IMR-90 (cell line): ENCODE measurements at regions not wholly inside any gene's neighbourhood (a gene's known extent, or its start where the extent isn't known, plus 50 kb on each side); places are given as distances from the start of the nearest gene placed in this dataset.

ENCODE experiments used
- ATAC-seq: fragments of 200-7000 bp; cut with Tn5 transposase; 2 replicates; pipeline ENCODE4 v1.9.1; 2020; ENCODE audit warnings: low read depth, mild to moderate bottlenecking, moderate library complexity
- BruUV-seq: library from RNA; stranded (reverse); fragments of 400-500 nt; replicated peaks from 2 replicates; lab custom pipeline; 2021; lab: Mats Ljungman, UMichigan
- CTCF ChIA-PET: fragments of 300-600 bp; formaldehyde crosslinking; extraction: SDS; loops from one replicate; lab custom pipeline; 2021; ENCODE audit warnings: antibody characterized with exemption; lab: Yijun Ruan, JAX
- POLR2A ChIA-PET: fragments of 300-600 bp; sonication (Branson Sonifier 250); formaldehyde crosslinking; loops from one replicate; lab custom pipeline; 2022; ENCODE audit warnings: antibody characterized with exemption; ENCODE audit not compliant: unreplicated experiment; lab: Charles Lee
- DNase-seq: peaks from one replicate; pipeline ENCODE4 v3.0.0; 2013
- H2AFZ ChIP-seq: replicated peaks from 2 replicates; pipeline ENCODE3; 2013; ENCODE audit warnings: low read length, mild to moderate bottlenecking; ENCODE audit not compliant: poor library complexity
- H2AK5ac ChIP-seq: 2 replicates; pipeline ENCODE4 v1.6.1; 2013; ENCODE audit warnings: low read depth, low read length, inconsistent platforms
- H2AK9ac ChIP-seq: replicated peaks from 2 replicates; pipeline ENCODE3; 2013; ENCODE audit warnings: mild to moderate bottlenecking, low read depth, low read length, moderate library complexity; ENCODE audit not compliant: poor library complexity
- H2BK120ac ChIP-seq: 2 replicates; pipeline ENCODE4 v1.6.1; 2013; ENCODE audit warnings: low read depth, low read length, inconsistent platforms
- H2BK15ac ChIP-seq: 3 replicates; pipeline ENCODE4 v1.6.1; 2013; ENCODE audit warnings: low read depth, low read length, inconsistent platforms
- H2BK20ac ChIP-seq: 2 replicates; pipeline ENCODE4 v1.6.1; 2013; ENCODE audit warnings: low read depth, mild to moderate bottlenecking, inconsistent platforms, low read length, moderate library complexity
- H2BK5ac ChIP-seq: 2 replicates; pipeline ENCODE4 v1.6.1; 2013; ENCODE audit warnings: mild to moderate bottlenecking, low read depth, low read length, inconsistent platforms; ENCODE audit not compliant: poor library complexity, severe bottlenecking
- H3K14ac ChIP-seq: replicated peaks from 2 replicates; pipeline ENCODE4 v1.6.1; 2013; ENCODE audit warnings: low read depth, low read length, inconsistent platforms
- H3K18ac ChIP-seq: 2 replicates; pipeline ENCODE4 v1.6.1; 2013; ENCODE audit warnings: low read depth, low read length, control low read depth
- H3K23ac ChIP-seq: 2 replicates; pipeline ENCODE4 v1.6.1; 2013; ENCODE audit warnings: low read depth, low read length, inconsistent platforms
- H3K27ac ChIP-seq: 2 replicates; pipeline ENCODE4 v1.5.1; 2013; ENCODE audit warnings: mild to moderate bottlenecking, control low read depth, low read length; ENCODE audit not compliant: insufficient read depth
- H3K27me3 ChIP-seq: 2 replicates; pipeline ENCODE4 v1.6.1; 2013; ENCODE audit warnings: low read length; ENCODE audit not compliant: control insufficient read depth, insufficient read depth
- H3K36me3 ChIP-seq: 2 replicates; pipeline ENCODE4 v1.6.1; 2013; ENCODE audit warnings: low read length, mixed read lengths; ENCODE audit not compliant: control insufficient read depth, insufficient read depth
- H3K4ac ChIP-seq: 2 replicates; pipeline ENCODE4 v1.6.1; 2013; ENCODE audit warnings: low read depth, low read length, inconsistent platforms
- H3K4me1 ChIP-seq: 2 replicates; pipeline ENCODE4 v1.6.1; 2013; ENCODE audit warnings: low read length, mixed read lengths; ENCODE audit not compliant: control insufficient read depth, insufficient read depth
- H3K4me2 ChIP-seq: 2 replicates; pipeline ENCODE4 v1.6.1; 2013; ENCODE audit warnings: low read depth, mild to moderate bottlenecking, control low read depth, low read length, moderate library complexity
- H3K4me3 ChIP-seq: 2 replicates; pipeline ENCODE4 v1.5.1; 2013; ENCODE audit warnings: low read depth, mild to moderate bottlenecking, control low read depth, low read length, moderate library complexity; ENCODE audit not compliant: insufficient read depth
- H3K56ac ChIP-seq: 2 replicates; pipeline ENCODE4 v1.6.1; 2013; ENCODE audit warnings: low read length, inconsistent platforms; ENCODE audit not compliant: insufficient read depth; ENCODE audit errors: extremely low read depth
- H3K79me1 ChIP-seq, 2 experiments: 2 replicates each; pipeline ENCODE4 v1.6.1; 2013; ENCODE audit warnings: low read length in 2 of 2, inconsistent platforms in 1 of 2, low read depth in 1 of 2
- H3K9ac ChIP-seq: 2 replicates; pipeline ENCODE4 v1.6.1; 2013; ENCODE audit warnings: low read depth, low read length, control low read depth
- H3K9me1 ChIP-seq: 2 replicates; pipeline ENCODE4 v1.6.1; 2013; ENCODE audit warnings: low read length, inconsistent platforms; ENCODE audit not compliant: insufficient read depth
- H3K9me3 ChIP-seq: 2 replicates; pipeline ENCODE4 v1.6.1; 2013; ENCODE audit warnings: low read length; ENCODE audit not compliant: control insufficient read depth, insufficient read depth
- H4K20me1 ChIP-seq: 2 replicates; pipeline ENCODE4 v1.6.1; 2013; ENCODE audit warnings: low read length, inconsistent platforms; ENCODE audit not compliant: insufficient read depth
- H4K5ac ChIP-seq: 2 replicates; pipeline ENCODE4 v1.6.1; 2013; ENCODE audit warnings: mild to moderate bottlenecking, low read depth, low read length, control low read depth
- H4K8ac ChIP-seq, 2 experiments: 2 replicates each; pipeline ENCODE4 v1.6.1; 2013; ENCODE audit warnings: low read depth in 2 of 2, low read length in 2 of 2, control low read depth in 1 of 2, inconsistent platforms in 1 of 2
- H4K91ac ChIP-seq: 2 replicates; pipeline ENCODE4 v1.6.1; 2013; ENCODE audit warnings: low read depth, low read length, inconsistent platforms; ENCODE audit not compliant: insufficient read depth
- CTCF ChIP-seq: conservative IDR thresholded peaks from 2 replicates; pipeline ENCODE4 v1.5.1; 2012; ENCODE audit warnings: mild to moderate bottlenecking, low read depth, low read length, improper control_type of control experiment
- MAFK ChIP-seq: IDR thresholded peaks from 2 replicates; pipeline ENCODE4 v1.6.1; 2012; ENCODE audit warnings: low read depth, low read length, improper control_type of control experiment
- RAD21 ChIP-seq: IDR thresholded peaks from 2 replicates; pipeline ENCODE4 v1.6.1; 2012; ENCODE audit warnings: low read length, improper control_type of control experiment
- WGBS, 2 experiments: methylation state at CpG; one replicate each; pipeline versions ENCODE4 v1.1.5 to v1.1.7; 2013; ENCODE audit warnings: missing lambda C conversion rate in 2 of 2; ENCODE audit not compliant: insufficient read length in 1 of 2; ENCODE audit errors: extremely low coverage in 2 of 2; 5-methylcytosine and 5-hydroxymethylcytosine counted together
- dilution Hi-C: fragments of 300-500 bp; cut with HindIII; formaldehyde crosslinking; loops from one replicate; pipeline ENCODE4 v1.14.3; 2018; ENCODE audit warnings: low sequenced_read_pairs; ENCODE audit not compliant: unreplicated experiment
- in situ Hi-C: fragments of 300-500 bp; cut with MboI; formaldehyde crosslinking; loops from 3 replicates; pipeline ENCODE4 v1.14.3; 2019; ENCODE audit warnings: low sequenced_read_pairs, inconsistent platforms, mixed read lengths
- intact Hi-C: fragments of 100-400 bp; cut with micrococcal nuclease; formaldehyde crosslinking; loops from 2 replicates; pipeline ENCODE4 v1.10.0; 2022

GRCh38 chr3:28922376-28922775 is 358.5 kb upstream of the RBMS3 start:
- no CpG with 5 or more reads among the region's 3 CpGs for WGBS, 2 experiments
- Histone ChIP-seq H3K4ac (no peak overlapping the region), H3K9me1 (0 out of 2 replicates have a peak, but pooled peaks cover 4% of the 10 kb centered on the region), H3K4me2 (no peak overlapping the region), H3K79me1 (no peaks in the 10 kb centered on the region), H3K4me1 (no peaks in the 10 kb centered on the region), H3K56ac (no peak overlapping the region), H2BK5ac (no peak overlapping the region), H3K23ac (no peak overlapping the region), H4K20me1 (no peaks in the 10 kb centered on the region), H2BK120ac (no peak overlapping the region), H4K91ac (no peak overlapping the region), H3K14ac (no peak overlapping the region), H2AK9ac (no peak overlapping the region), H3K4me3 (no peak overlapping the region), H4K8ac (no peak overlapping the region), H2AFZ (no peak overlapping the region), H3K18ac (no peak overlapping the region), H3K9ac (no peak overlapping the region), H3K9me3 (no peaks in the 10 kb centered on the region), H4K5ac (no peak overlapping the region), H2BK15ac (no peak overlapping the region), H3K27me3 (no peaks in the 10 kb centered on the region), H3K36me3 (no peaks in the 10 kb centered on the region), H2BK20ac (no peak overlapping the region), H2AK5ac (no peak overlapping the region), H3K27ac (no peak overlapping the region)
- intact Hi-C loops = no loop called here
- ChIA-PET CTCF (no interaction called here), POLR2A (no interaction called here)
- in situ Hi-C loops = no loop called here
- no peak for TF ChIP-seq CTCF
- TF ChIP-seq RAD21 = no peak
- TF ChIP-seq MAFK = peak; percentile 83
- no TSS peak for BruUV-seq
- no peak for ATAC-seq
- no peak for DNase-seq
- dilution Hi-C loops = no loop called here
